Stomach (tissue), 8 donors: ENCODE measurements at regions not wholly inside any gene's neighbourhood (a gene's known extent, or its start where the extent isn't known, plus 50 kb on each side); places are given as distances from the start of the nearest gene placed in this dataset.

Experiments used
- DNase-seq, 2 donors: peaks; one replicate each; pipeline versions ENCODE4 v3.0.0 to v3.0.0-alpha.2; 2013 to 2019
- H3K27ac ChIP-seq, 5 donors: fragments of 200-600 bp in 4 of 5; sonication (generic) in 4 of 5; one replicate each; pipeline ENCODE4 v1.5.1; 2013 to 2019; ENCODE audit warnings: mild to moderate bottlenecking in 1 of 5, moderate library complexity in 1 of 5
- H3K27me3 ChIP-seq, 3 donors: fragments of 200-600 bp; sonication (generic); one replicate each; pipeline ENCODE4 v1.5.1; 2017 to 2019; ENCODE audit warnings: mixed run types in 1 of 3
- H3K36me3 ChIP-seq, 4 donors: fragments of 200-600 bp; sonication (generic); 1 replicate in 3 of 4; 2 replicates in 1 of 4; pipeline ENCODE4 v1.5.1; 2016 to 2019
- H3K4me1 ChIP-seq, 4 donors: fragments of 200-600 bp; sonication (generic); one replicate each; pipeline ENCODE4 v1.5.1; 2016 to 2019
- H3K4me3 ChIP-seq, 4 donors: fragments of 200-600 bp; sonication (generic) in 3 of 4; one replicate each; pipeline ENCODE4 v1.5.1; 2016 to 2019; ENCODE audit warnings: mild to moderate bottlenecking in 1 of 4
- H3K9me3 ChIP-seq, 4 donors: fragments of 200-600 bp; sonication (generic); one replicate each; pipeline ENCODE4 v1.5.1; 2016 to 2019
- EP300 ChIP-seq: sonication (generic); formaldehyde crosslinking; IDR thresholded peaks from one replicate; pipeline ENCODE4 v1.6.1; 2017; ENCODE audit warnings: antibody characterized with exemption
- POLR2A ChIP-seq, 4 donors: fragments of 450-650 bp; IDR thresholded peaks; one replicate each; pipeline ENCODE4 v1.6.1; 2016; ENCODE audit warnings: antibody characterized with exemption in 4 of 4, control low read depth in 2 of 4, mild to moderate bottlenecking in 1 of 4, moderate library complexity in 1 of 4
- POLR2AphosphoS5 ChIP-seq, 3 donors: sonication (generic); formaldehyde crosslinking; IDR thresholded peaks; one replicate each; pipeline ENCODE4 v1.6.1; 2016; ENCODE audit warnings: antibody characterized with exemption in 3 of 3
- WGBS, 5 donors: extraction: QIAGEN DNeasy Blood & Tissue Kit in 3 of 5; methylation state at CpG; one replicate each; pipeline versions ENCODE4 v1.1.5 to v1.1.7; 2013 to 2018; 5-methylcytosine and 5-hydroxymethylcytosine counted together
- intact Hi-C: fragments of 100-400 bp; cut with DNase I; formaldehyde crosslinking; loops from one replicate; pipeline ENCODE4 v1.15.1; 2023; ENCODE audit warnings: low total_unique reads
- TF ChIP-seq, protein P1 (sequence below), 7 experiments: fragments of 450-650 bp in 4 of 7; fragments of 200-600 bp in 3 of 7; sonication (generic) in 3 of 7; IDR thresholded peaks; one replicate each; pipeline ENCODE4 v1.5.1; 2016 to 2019; ENCODE audit warnings: antibody characterized with exemption in 7 of 7, control low read depth in 2 of 7, mild to moderate bottlenecking in 1 of 7
- donor health status: healthy with polysubstance abuse.
- donor health status: Bipolar disorder and iron deficiency.
- donor health status: healthy.

DNA sequence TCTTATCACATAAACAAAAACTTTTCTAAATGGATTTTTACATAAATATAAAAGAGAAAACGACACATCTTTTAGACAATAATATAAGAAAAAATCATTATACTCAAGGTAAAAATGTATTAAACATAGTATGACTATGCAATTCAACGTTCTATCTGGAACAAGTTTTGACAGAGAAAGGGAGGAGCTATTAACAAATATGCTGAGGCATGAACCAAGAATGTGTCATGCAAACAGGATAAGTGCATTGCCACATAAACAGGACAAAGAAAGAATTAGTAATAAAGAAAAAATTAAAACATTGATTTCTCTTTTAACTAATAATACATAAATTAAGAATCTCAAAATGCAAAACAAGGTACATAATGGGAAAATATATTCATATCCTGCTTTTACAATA is 1353.4 kb upstream of the GJE1 start:
- 71 to 84% (median 81%) methylated on average over 2 of the region's 2 CpGs for WGBS, 5 donors
- TF ChIP-seq, protein P1, sequence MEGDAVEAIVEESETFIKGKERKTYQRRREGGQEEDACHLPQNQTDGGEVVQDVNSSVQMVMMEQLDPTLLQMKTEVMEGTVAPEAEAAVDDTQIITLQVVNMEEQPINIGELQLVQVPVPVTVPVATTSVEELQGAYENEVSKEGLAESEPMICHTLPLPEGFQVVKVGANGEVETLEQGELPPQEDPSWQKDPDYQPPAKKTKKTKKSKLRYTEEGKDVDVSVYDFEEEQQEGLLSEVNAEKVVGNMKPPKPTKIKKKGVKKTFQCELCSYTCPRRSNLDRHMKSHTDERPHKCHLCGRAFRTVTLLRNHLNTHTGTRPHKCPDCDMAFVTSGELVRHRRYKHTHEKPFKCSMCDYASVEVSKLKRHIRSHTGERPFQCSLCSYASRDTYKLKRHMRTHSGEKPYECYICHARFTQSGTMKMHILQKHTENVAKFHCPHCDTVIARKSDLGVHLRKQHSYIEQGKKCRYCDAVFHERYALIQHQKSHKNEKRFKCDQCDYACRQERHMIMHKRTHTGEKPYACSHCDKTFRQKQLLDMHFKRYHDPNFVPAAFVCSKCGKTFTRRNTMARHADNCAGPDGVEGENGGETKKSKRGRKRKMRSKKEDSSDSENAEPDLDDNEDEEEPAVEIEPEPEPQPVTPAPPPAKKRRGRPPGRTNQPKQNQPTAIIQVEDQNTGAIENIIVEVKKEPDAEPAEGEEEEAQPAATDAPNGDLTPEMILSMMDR (IDR thresholded peaks at IDR 0.05) = no peak
- TF ChIP-seq EP300 (no peak), POLR2AphosphoS5 (IDR thresholded peaks at IDR 0.05) (no peak), POLR2A (IDR thresholded peaks at IDR 0.05) (no peak)
- no peak for DNase-seq
- H3K4me3 ChIP-seq = no peak overlapping the region
- no peaks in the 10 kb centered on the region for H3K27me3 ChIP-seq
- H3K9me3 ChIP-seq = no peaks in the 10 kb centered on the region
- peaks cover 0 to 1% (median 0%) of the 10 kb centered on the region in 4 donors for H3K4me1 ChIP-seq
- intact Hi-C loops = no loop called here
- H3K27ac ChIP-seq = no peak overlapping the region
- H3K36me3 ChIP-seq = no peaks in the 10 kb centered on the region

DNA sequence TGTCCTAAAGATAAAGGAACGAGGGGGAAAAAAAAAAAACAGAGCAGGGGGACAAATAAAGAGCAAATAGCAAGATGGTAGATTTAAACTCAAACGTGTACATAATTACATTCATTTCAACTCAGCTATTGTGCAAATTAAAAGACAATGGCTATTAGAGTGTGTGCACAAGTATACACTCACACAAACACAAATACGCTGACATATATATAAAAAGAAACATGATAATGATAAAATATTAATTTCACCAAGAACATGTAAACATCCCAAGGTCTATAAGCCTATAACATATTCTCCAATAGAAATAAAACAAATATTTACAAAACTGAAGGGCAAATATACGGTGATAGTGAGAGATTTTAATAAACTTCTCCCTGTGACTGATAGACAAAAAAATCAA is 1354.9 kb upstream of the GJE1 start:
- Histone ChIP-seq H3K4me1 (peaks cover 0 to 12% (median 4%) of the 10 kb centered on the region in 4 donors), H3K27me3 (no peaks in the 10 kb centered on the region), H3K27ac (no peak overlapping the region), H3K9me3 (no peaks in the 10 kb centered on the region), H3K4me3 (no peak overlapping the region), H3K36me3 (no peaks in the 10 kb centered on the region)
- WGBS, 5 donors = 40 to 60% (median 46%) methylated on average over 4 of the region's 4 CpGs
- no peak for TF ChIP-seq POLR2A (IDR thresholded peaks at IDR 0.05)
- no peak for TF ChIP-seq POLR2AphosphoS5 (IDR thresholded peaks at IDR 0.05)
- TF ChIP-seq, protein P1 (IDR thresholded peaks at IDR 0.05) = no peak
- no peak for TF ChIP-seq EP300
- DNase-seq = no peak
- intact Hi-C loops = no loop called here

DNA sequence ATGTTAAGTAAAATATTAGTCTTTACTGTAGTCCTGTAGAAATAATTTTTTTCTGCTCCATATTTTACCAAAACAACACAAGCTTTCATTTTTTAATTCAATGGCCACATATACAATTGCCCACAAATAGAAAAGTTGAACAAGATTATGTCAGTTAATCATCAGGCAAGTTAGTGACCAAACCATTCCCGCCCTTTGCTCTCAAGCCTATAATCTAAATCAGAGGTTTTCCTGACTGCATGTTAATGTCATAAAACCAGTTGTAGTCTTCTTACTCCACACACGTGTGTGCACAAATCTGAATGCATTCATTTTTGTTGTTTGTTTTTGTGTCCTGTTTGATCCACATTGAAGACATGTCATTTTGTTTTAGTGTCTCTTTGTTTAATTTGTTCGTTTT is 1357.7 kb upstream of the GJE1 start:
- Histone ChIP-seq H3K9me3 (no peaks in the 10 kb centered on the region), H3K27me3 (no peaks in the 10 kb centered on the region), H3K36me3 (no peaks in the 10 kb centered on the region), H3K27ac (no peak overlapping the region), H3K4me1 (peaks cover 0 to 12% (median 4%) of the 10 kb centered on the region in 4 donors), H3K4me3 (no peak overlapping the region)
- no peak for DNase-seq
- TF ChIP-seq POLR2AphosphoS5 (IDR thresholded peaks at IDR 0.05) (no peak), POLR2A (IDR thresholded peaks at IDR 0.05) (no peak), EP300 (no peak)
- TF ChIP-seq, protein P1 (IDR thresholded peaks at IDR 0.05) = no peak
- 40 to 77% (median 73%) methylated on average over 3 of the region's 3 CpGs for WGBS, 5 donors
- intact Hi-C loops = no loop called here

DNA sequence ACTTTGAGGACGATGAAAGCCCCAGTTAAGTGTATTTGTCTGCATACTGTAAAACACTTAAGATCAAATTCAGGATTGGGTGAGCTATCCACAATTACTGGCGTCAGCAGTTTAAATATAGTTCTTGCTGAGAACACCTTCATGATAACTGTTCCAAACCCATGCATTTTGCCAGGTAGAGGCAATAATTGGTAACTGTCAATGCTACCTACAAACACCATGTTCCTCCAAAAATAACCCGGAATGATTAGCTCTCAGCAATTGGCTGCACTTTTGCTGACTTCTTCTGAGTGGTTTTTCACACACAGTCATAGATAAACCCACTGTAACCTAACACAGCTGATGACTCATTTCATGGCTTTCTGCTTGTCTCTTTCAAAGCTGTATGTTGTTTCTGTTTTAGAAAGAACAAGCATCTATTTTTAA is 1358.6 kb upstream of the GJE1 start:
- intact Hi-C loops = no loop called here
- no peak for TF ChIP-seq POLR2AphosphoS5 (IDR thresholded peaks at IDR 0.05)
- peaks cover 0 to 12% (median 4%) of the 10 kb centered on the region in 4 donors for H3K4me1 ChIP-seq
- no peak overlapping the region for H3K4me3 ChIP-seq
- peak in 1 of 2 donors; percentile 50 for DNase-seq
- WGBS, 5 donors = 22 to 41% (median 30%) methylated on average over 3 of the region's 3 CpGs
- H3K36me3 ChIP-seq = no peaks in the 10 kb centered on the region
- no peaks in the 10 kb centered on the region for H3K27me3 ChIP-seq
- no peak overlapping the region for H3K27ac ChIP-seq
- H3K9me3 ChIP-seq = no peaks in the 10 kb centered on the region

DNA sequence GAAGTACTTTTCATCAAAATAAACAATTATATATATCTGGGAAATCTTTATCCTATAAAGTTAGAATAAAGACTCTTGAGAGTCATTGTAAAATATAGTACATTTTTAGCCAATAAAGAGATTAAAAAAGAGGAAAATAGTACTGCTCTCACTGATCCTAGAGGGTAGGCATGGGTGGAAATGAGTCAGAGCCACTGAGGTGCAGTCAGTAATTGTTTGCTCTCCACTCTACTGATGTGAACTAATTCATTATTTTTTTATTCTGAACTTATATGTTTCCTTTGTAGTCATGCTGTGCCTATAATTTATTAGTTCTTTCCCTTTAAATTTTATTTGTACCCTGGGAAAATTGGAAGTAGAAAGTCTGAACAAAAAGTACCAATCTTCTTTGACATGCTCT is 1359.4 kb upstream of the GJE1 start:
- intact Hi-C loops = no loop called here
- no peak overlapping the region for H3K4me3 ChIP-seq
- H3K27ac ChIP-seq = no peak overlapping the region

More for the DNA sequence above, 1359.4 kb upstream of the GJE1 start:
- H3K36me3 ChIP-seq = no peaks in the 10 kb centered on the region
- no peak for TF ChIP-seq POLR2A (IDR thresholded peaks at IDR 0.05)
- TF ChIP-seq, protein P1 (IDR thresholded peaks at IDR 0.05) = no peak
- TF ChIP-seq POLR2AphosphoS5 (IDR thresholded peaks at IDR 0.05) = no peak
- no peak for TF ChIP-seq EP300
- H3K27me3 ChIP-seq = no peaks in the 10 kb centered on the region
- peaks cover 0 to 2% (median 0%) of the 10 kb centered on the region in 4 donors for H3K9me3 ChIP-seq
- peaks cover 0 to 12% (median 4%) of the 10 kb centered on the region in 4 donors for H3K4me1 ChIP-seq
- no peak for DNase-seq
